Small intestine (tissue), 7 donors: ENCODE measurements at regions not wholly inside any gene's neighbourhood (a gene's known extent, or its start where the extent isn't known, plus 50 kb on each side); places are given as distances from the start of the nearest gene placed in this dataset.
A peak's percentile ranks its signal among the peaks of the same experiment; 100 is the strongest.

Experiments used
- DNase-seq, 2 donors: peaks; one replicate each; pipeline versions ENCODE4 v3.0.0 to v3.0.0-alpha.2; 2013
- FAIRE-seq: peaks from 2 replicates; lab custom pipeline; 2012; peaks lifted over from hg19 to GRCh38; lab: Jason Lieb, UNC
- H3K27ac ChIP-seq, 3 donors: one replicate each; pipeline ENCODE4 v1.5.1; 2013; ENCODE audit warnings: low read length in 2 of 3, mild to moderate bottlenecking in 2 of 3, control low read depth in 1 of 3, inconsistent platforms in 1 of 3, low read depth in 1 of 3, moderate library complexity in 1 of 3
- H3K27me3 ChIP-seq, 3 donors: one replicate each; pipeline ENCODE4 v1.6.1; 2013; ENCODE audit warnings: low read length in 3 of 3, inconsistent platforms in 1 of 3; ENCODE audit not compliant: control insufficient read depth in 3 of 3, insufficient read depth in 3 of 3
- H3K36me3 ChIP-seq, 3 donors: one replicate each; pipeline ENCODE4 v1.6.1; 2013; ENCODE audit warnings: low read length in 3 of 3, inconsistent platforms in 1 of 3, low read depth in 1 of 3, mild to moderate bottlenecking in 1 of 3, moderate library complexity in 1 of 3; ENCODE audit not compliant: control insufficient read depth in 3 of 3, insufficient read depth in 2 of 3
- H3K4me1 ChIP-seq, 3 donors: one replicate each; pipeline ENCODE4 v1.6.1; 2013; ENCODE audit warnings: low read length in 2 of 3, inconsistent platforms in 1 of 3, low read depth in 1 of 3, mild to moderate bottlenecking in 1 of 3, moderate library complexity in 1 of 3; ENCODE audit not compliant: control insufficient read depth in 3 of 3, insufficient read depth in 2 of 3
- H3K4me3 ChIP-seq, 3 donors: one replicate each; pipeline ENCODE4 v1.5.1; 2013; ENCODE audit warnings: low read length in 3 of 3, control low read depth in 1 of 3, inconsistent platforms in 1 of 3, low read depth in 1 of 3, mild to moderate bottlenecking in 1 of 3, moderate library complexity in 1 of 3
- H3K9me3 ChIP-seq, 2 donors: one replicate each; pipeline ENCODE4 v1.6.1; 2013; ENCODE audit warnings: low read depth in 1 of 2, low read length in 1 of 2; ENCODE audit not compliant: control insufficient read depth in 2 of 2, insufficient read depth in 1 of 2
- WGBS, 3 donors: extraction: QIAGEN DNeasy Blood & Tissue Kit; methylation state at CpG; one replicate each; pipeline ENCODE4 v1.1.7; 2013; 5-methylcytosine and 5-hydroxymethylcytosine counted together
- donor health status: healthy with polysubstance abuse.
- donor health status: control.
- donor health status: control.
- donor health status: Bipolar disorder and iron deficiency.
- donor health status: healthy.

DNA sequence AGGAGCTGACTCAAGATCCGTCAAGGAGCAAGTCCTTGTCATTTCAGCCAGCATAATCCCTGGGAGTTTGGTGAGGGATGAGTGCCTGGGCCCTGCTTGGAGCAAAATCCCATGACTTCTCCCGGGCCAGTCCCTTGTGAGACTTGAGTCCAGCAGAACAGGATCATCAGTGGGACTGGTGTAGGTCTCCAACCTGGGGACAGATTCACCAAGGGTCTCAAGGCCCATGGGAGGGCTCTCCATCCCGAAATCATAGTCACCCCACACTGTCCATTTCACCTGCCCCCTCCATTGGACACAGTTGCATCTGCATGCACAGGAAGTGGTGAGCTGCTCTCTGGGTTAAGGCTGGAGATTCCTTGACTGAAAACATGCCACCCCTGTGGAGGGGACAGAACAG, 178.2 kb downstream of the FOXD2 start:
- Histone ChIP-seq H3K4me1 (no peaks in the 10 kb centered on the region), H3K4me3 (no peak overlapping the region), H3K36me3 (no peaks in the 10 kb centered on the region), H3K27ac (no peak overlapping the region), H3K9me3 (no peaks in the 10 kb centered on the region), H3K27me3 (no peaks in the 10 kb centered on the region)
- FAIRE-seq (no peak), DNase-seq (no peak)
- 89 to 96% (median 96%) methylated on average over 3 of the region's 3 CpGs for WGBS, 3 donors

- Histone ChIP-seq H3K27ac (no peak overlapping the region), H3K4me1 (no peaks in the 10 kb centered on the region), H3K4me3 (no peak overlapping the region), H3K36me3 (no peaks in the 10 kb centered on the region), H3K9me3 (no peaks in the 10 kb centered on the region), H3K27me3 (no peaks in the 10 kb centered on the region)
- no peak for FAIRE-seq
- WGBS, 3 donors, result 87 to 92% (median 88%) methylated on average over 3 of the region's 3 CpGs
- no peak for DNase-seq
These were observed 179.1 kb downstream of the FOXD2 start for GRCh38 chr1:47616906-47617305.

DNA sequence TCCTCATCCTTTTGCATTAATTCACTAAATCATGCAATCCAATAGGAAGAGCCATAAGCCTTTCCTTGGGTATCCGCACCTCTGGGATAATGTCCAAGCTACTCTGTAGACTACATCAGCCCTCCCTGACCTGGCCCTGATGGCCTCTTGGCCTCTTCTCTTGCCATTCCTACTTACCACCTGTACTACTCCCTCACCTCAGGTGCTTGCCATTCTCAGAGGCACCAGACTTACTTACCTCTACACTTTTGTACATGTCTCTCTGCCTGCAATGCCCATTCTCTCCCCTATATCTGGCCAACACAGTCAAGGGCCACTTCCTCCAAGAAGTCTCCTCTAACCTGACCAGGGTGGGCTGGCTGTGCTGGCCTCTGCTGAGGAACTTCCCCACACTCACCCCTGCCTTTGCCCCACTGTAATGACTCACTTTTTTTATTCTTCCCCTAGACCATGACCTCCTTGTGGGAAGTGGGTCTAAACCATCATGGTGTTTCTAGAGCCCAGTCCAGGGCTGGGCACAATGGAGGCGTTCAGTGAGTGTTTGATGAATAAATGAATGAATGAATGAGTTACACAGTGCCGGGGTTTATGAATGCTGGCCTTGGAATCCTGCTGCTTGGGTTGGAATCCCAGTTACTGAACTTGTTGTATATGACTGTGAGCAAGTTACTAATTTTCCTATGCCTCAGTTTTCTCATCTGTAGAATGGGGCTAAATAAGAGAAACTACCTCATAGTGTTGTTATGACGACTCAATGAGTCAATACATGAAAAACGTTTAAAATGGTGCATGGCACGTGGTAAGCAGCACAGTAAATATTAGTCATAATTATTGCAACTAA, 179.8 kb downstream of the FOXD2 start:
- no peaks in the 10 kb centered on the region for H3K27me3 ChIP-seq
- WGBS, 3 donors, result 81 to 84% (median 82%) methylated on average over 6 of the region's 6 CpGs
- FAIRE-seq (no peak), DNase-seq (no peak)
- H3K9me3 ChIP-seq, result no peaks in the 10 kb centered on the region
- H3K4me1 ChIP-seq, result no peaks in the 10 kb centered on the region
- H3K36me3 ChIP-seq, result no peaks in the 10 kb centered on the region
- H3K4me3 ChIP-seq, result no peak overlapping the region
- H3K27ac ChIP-seq, result no peak overlapping the region

DNA sequence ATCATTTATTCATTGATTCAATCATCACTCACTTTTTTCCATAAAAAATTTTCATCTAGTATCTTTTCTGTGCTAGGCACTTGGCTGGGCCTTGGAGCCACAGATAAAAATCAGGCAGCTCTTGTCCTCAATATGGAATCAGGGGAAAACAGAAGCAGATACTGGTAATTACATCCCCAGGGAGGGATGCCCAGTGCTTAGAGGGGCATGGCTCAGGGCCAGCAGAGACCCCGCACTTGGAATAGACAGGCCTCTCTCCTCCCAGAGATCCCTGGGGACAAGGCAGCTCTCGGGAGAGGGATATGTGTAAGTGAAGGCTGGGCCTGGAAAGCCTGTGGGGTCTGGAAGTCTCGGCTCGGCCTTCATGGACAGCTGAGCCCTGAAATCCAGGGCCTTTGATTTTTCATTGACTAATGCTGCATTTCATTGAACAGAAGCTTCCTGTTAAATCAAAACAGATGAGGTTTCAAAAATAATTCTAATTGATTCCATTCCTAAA, 180.4 kb downstream of the FOXD2 start:
- no peaks in the 10 kb centered on the region for H3K9me3 ChIP-seq
- DNase-seq, result no peak
- FAIRE-seq, result no peak
- H3K4me3 ChIP-seq, result no peak overlapping the region
- WGBS, 3 donors, result 93 to 94% (median 93%) methylated on average over 4 of the region's 4 CpGs
- no peak overlapping the region for H3K27ac ChIP-seq
- no peaks in the 10 kb centered on the region for H3K27me3 ChIP-seq
- H3K36me3 ChIP-seq, result no peaks in the 10 kb centered on the region
- H3K4me1 ChIP-seq, result no peaks in the 10 kb centered on the region

- peak in 1 of 2 donors; percentile 13 for DNase-seq
- no peaks in the 10 kb centered on the region for H3K27me3 ChIP-seq
- no peaks in the 10 kb centered on the region for H3K36me3 ChIP-seq
- H3K4me1 ChIP-seq, result no peaks in the 10 kb centered on the region
- H3K9me3 ChIP-seq, result no peaks in the 10 kb centered on the region
- WGBS, 3 donors, result 59 to 75% (median 73%) methylated on average over 7 of the region's 7 CpGs
- no peak overlapping the region for H3K27ac ChIP-seq
- FAIRE-seq, result no peak
- H3K4me3 ChIP-seq, result no peak overlapping the region
These were observed 181.0 kb downstream of the FOXD2 start for GRCh38 chr1:47618830-47619229.

DNA sequence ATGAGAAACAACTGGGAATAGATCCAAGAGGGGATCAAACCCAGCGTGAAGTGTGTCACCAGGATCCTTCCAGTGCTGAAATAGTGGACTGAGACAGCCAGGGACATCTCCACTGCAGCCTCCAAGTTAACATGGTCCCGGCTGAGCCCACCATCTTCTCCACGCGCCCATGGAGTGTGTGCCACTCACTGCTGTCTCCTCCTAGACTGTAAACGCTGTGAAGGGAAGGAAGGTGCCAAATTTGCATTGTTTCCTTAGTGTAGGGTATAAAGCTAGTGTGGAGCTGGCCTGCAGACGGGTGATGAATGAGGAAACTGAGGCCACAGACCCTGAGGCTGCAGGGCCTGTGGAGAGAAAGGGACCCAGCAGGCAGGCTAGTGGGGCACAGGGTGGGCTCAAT, 183.6 kb downstream of the FOXD2 start:
- Histone ChIP-seq H3K4me3 (no peak overlapping the region), H3K4me1 (no peaks in the 10 kb centered on the region), H3K36me3 (no peaks in the 10 kb centered on the region), H3K9me3 (no peaks in the 10 kb centered on the region), H3K27me3 (no peaks in the 10 kb centered on the region), H3K27ac (no peak overlapping the region)
- no peak for FAIRE-seq
- WGBS, 3 donors, result 86 to 92% (median 86%) methylated on average over 6 of the region's 6 CpGs
- no peak for DNase-seq

GRCh38 chr1:47621977-47622376, 184.1 kb downstream of the FOXD2 start:
- H3K36me3 ChIP-seq, result no peaks in the 10 kb centered on the region
- no peak for FAIRE-seq
- 63 to 70% (median 64%) methylated on average over 3 of the region's 3 CpGs for WGBS, 3 donors
- no peaks in the 10 kb centered on the region for H3K27me3 ChIP-seq
- DNase-seq, result no peak
- H3K9me3 ChIP-seq, result no peaks in the 10 kb centered on the region
- H3K27ac ChIP-seq, result no peak overlapping the region
- H3K4me1 ChIP-seq, result no peaks in the 10 kb centered on the region
- H3K4me3 ChIP-seq, result no peak overlapping the region

- Histone ChIP-seq H3K36me3 (no peaks in the 10 kb centered on the region), H3K27ac (no peak overlapping the region), H3K4me3 (no peak overlapping the region), H3K27me3 (no peaks in the 10 kb centered on the region), H3K9me3 (no peaks in the 10 kb centered on the region), H3K4me1 (no peaks in the 10 kb centered on the region)
- no peak for DNase-seq
- 87 to 91% (median 88%) methylated on average over 8 of the region's 8 CpGs for WGBS, 3 donors
- no peak for FAIRE-seq
These were observed 185.1 kb downstream of the FOXD2 start for GRCh38 chr1:47622776-47623556.
